Activated CD4-positive, alpha-beta T cell treated with anti-CD3 and anti-CD28 coated beads, Interleukin-2, amount 50 U/mL, for 16 hours (primary cell): ENCODE measurements at regions not wholly inside any gene's neighbourhood (a gene's known extent, or its start where the extent isn't known, plus 50 kb on each side); places are given as distances from the start of the nearest gene placed in this dataset.

ENCODE experiments used
- DNase-seq: peaks from one replicate; pipeline ENCODE4 v3.0.0-alpha.2; 2020

- DNase-seq = no peak
Observed at GRCh38 chr20:24256307-24256706, 213.1 kb upstream of the SYNDIG1 start.

GRCh38 chr20:24254480-24254879 is 214.9 kb upstream of the SYNDIG1 start:
- DNase-seq = no peak

- DNase-seq = no peak
Observed at GRCh38 chr20:24253321-24253720, 216.1 kb upstream of the SYNDIG1 start.

GRCh38 chr20:24245094-24245493 is 224.3 kb upstream of the SYNDIG1 start:
- no peak for DNase-seq

GRCh38 chr20:24242763-24243162 is 226.7 kb upstream of the SYNDIG1 start:
- no peak for DNase-seq

- DNase-seq = no peak
Observed at GRCh38 chr20:24241466-24241865, 228.0 kb upstream of the SYNDIG1 start.

- DNase-seq = no peak
Observed at GRCh38 chr20:24236963-24237362, 232.5 kb upstream of the SYNDIG1 start.

- no peak for DNase-seq
Observed at GRCh38 chr20:24236201-24236600, 233.2 kb upstream of the SYNDIG1 start.

- DNase-seq = no peak
Observed at GRCh38 chr20:24235296-24236175, 233.9 kb upstream of the SYNDIG1 start.

GRCh38 chr20:24227600-24227999 is 239.0 kb upstream of the GGTLC1 start:
- DNase-seq = no peak

GRCh38 chr20:24212494-24212893 is 223.9 kb upstream of the GGTLC1 start:
- no peak for DNase-seq

- no peak for DNase-seq
Observed at GRCh38 chr20:24211972-24212371, 223.4 kb upstream of the GGTLC1 start.

- DNase-seq = no peak
Observed at GRCh38 chr20:24210356-24210755, 221.8 kb upstream of the GGTLC1 start.

GRCh38 chr20:24208652-24209051 is 220.1 kb upstream of the GGTLC1 start:
- no peak for DNase-seq

- no peak for DNase-seq
Observed at GRCh38 chr20:24207803-24208300, 219.3 kb upstream of the GGTLC1 start.

- DNase-seq = no peak
Observed at GRCh38 chr20:24206995-24207394, 218.4 kb upstream of the GGTLC1 start.

GRCh38 chr20:24203526-24204183 is 215.1 kb upstream of the GGTLC1 start:
- no peak for DNase-seq

- no peak for DNase-seq
Observed at GRCh38 chr20:24199501-24199900, 210.9 kb upstream of the GGTLC1 start.

- DNase-seq = no peak
Observed at GRCh38 chr20:24194143-24194542, 205.6 kb upstream of the GGTLC1 start.

- DNase-seq = no peak
Observed at GRCh38 chr20:24190905-24191304, 202.3 kb upstream of the GGTLC1 start.

- no peak for DNase-seq
Observed at GRCh38 chr20:24185791-24186190, 197.2 kb upstream of the GGTLC1 start.

GRCh38 chr20:24181151-24181550 is 192.6 kb upstream of the GGTLC1 start:
- DNase-seq = no peak

- DNase-seq = no peak
Observed at GRCh38 chr20:24169256-24169655, 180.7 kb upstream of the GGTLC1 start.

GRCh38 chr20:24166412-24166811 is 177.8 kb upstream of the GGTLC1 start:
- DNase-seq = no peak

- DNase-seq = no peak
Observed at GRCh38 chr20:24166123-24166381, 177.5 kb upstream of the GGTLC1 start.
